ENCODE measurements at regions not wholly inside any gene's neighbourhood (a gene's known extent, or its start where the extent isn't known, plus 50 kb on each side); places are given as distances from the start of the nearest gene placed in this dataset.
"Not testable (repeated sequence)": the region's sequence is repeated elsewhere in the genome, so short reads cannot be mapped to it uniquely, and the experiment has no call there.

GRCh38 chr2:12486205-12487118 lies 230.3 kb upstream of the TRIB2 start:
- Histone ChIP-seq H3K27ac (no peak overlapping the region), H3K9me3 (no peaks in the 10 kb centered on the region), H3K4me1 (peaks cover 0 to 3% (median 0%) of the 10 kb centered on the region in 4 donors), H3K27me3 (no peaks in the 10 kb centered on the region), H3K36me3 (no peaks in the 10 kb centered on the region), H3K4me3 (no peak overlapping the region)
- TF ChIP-seq CTCF (IDR thresholded peaks at IDR 0.05) (no peak), POLR2A (IDR thresholded peaks at IDR 0.05) (no peak)
- DNase-seq, result no peak

- DNase-seq, result no peak
- peaks cover 0 to 3% (median 0%) of the 10 kb centered on the region in 4 donors for H3K4me1 ChIP-seq
- no peaks in the 10 kb centered on the region for H3K36me3 ChIP-seq
- no peaks in the 10 kb centered on the region for H3K27me3 ChIP-seq
- no peaks in the 10 kb centered on the region for H3K9me3 ChIP-seq
- no peak overlapping the region for H3K27ac ChIP-seq
- H3K4me3 ChIP-seq, result no peak overlapping the region
- TF ChIP-seq CTCF (IDR thresholded peaks at IDR 0.05) (no peak), POLR2A (IDR thresholded peaks at IDR 0.05) (no peak)
Measured at GRCh38 chr2:12487253-12488004, 229.3 kb upstream of the TRIB2 start.

GRCh38 chr2:12488352-12489318 lies 228.1 kb upstream of the TRIB2 start:
- TF ChIP-seq POLR2A (IDR thresholded peaks at IDR 0.05) (no peak), CTCF (IDR thresholded peaks at IDR 0.05) (no peak)
- Histone ChIP-seq H3K36me3 (no peaks in the 10 kb centered on the region), H3K9me3 (no peaks in the 10 kb centered on the region), H3K27me3 (no peaks in the 10 kb centered on the region), H3K4me1 (peaks cover 0 to 3% (median 0%) of the 10 kb centered on the region in 4 donors), H3K27ac (no peak overlapping the region), H3K4me3 (no peak overlapping the region)
- peak in 2 of 3 donors; percentile 56 to 63 for DNase-seq

GRCh38 chr2:12490641-12491040 lies 226.1 kb upstream of the TRIB2 start:
- TF ChIP-seq POLR2A (IDR thresholded peaks at IDR 0.05) (no peak), CTCF (IDR thresholded peaks at IDR 0.05) (no peak)
- no peak overlapping the region for H3K27ac ChIP-seq
- H3K9me3 ChIP-seq, result no peaks in the 10 kb centered on the region
- no peak overlapping the region for H3K4me3 ChIP-seq
- DNase-seq, result no peak
- no peaks in the 10 kb centered on the region for H3K27me3 ChIP-seq
- no peaks in the 10 kb centered on the region for H3K36me3 ChIP-seq
- peaks cover 0 to 3% (median 0%) of the 10 kb centered on the region in 4 donors for H3K4me1 ChIP-seq

- not testable (repeated sequence) for H3K36me3 ChIP-seq, DNase-seq, H3K27ac ChIP-seq, H3K27me3 ChIP-seq, H3K9me3 ChIP-seq, H3K4me1 ChIP-seq, H3K4me3 ChIP-seq
Measured at GRCh38 chr2:12492360-12492759, 224.4 kb upstream of the TRIB2 start.

Measured in Peyer's patch (tissue), 4 donors.